ENCODE measurements at regions not wholly inside any gene's neighbourhood (a gene's known extent, or its start where the extent isn't known, plus 50 kb on each side); places are given as distances from the start of the nearest gene placed in this dataset.

DNA sequence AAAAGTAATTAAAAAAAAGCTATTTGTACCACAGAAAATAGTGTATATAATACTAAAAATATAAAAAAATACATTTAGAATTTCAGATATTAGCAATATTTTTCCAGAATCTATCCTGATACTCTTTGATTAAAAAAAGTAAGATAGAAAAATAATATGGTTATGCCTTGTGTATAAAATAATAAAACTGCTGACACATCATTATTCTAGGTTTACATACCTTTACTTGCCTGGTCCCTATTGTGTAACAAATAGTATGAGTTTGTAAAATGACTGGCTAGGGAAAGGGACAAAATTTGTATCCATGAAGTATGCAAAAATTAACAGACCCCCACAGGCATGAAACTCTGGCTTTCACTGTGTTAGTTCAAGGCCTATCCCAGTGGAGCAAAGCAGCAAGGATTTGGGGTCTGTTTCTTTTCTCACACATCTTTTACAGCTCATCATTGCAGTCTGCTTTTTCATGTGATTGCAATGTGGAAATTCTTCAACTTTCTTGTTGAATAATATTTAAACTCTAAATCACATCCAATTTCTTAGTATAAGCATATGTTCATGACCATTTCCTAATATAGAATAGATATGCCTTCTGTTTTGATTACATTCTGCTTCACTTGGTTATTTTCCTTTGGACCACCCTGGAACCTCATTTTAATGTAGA lies 136.7 kb upstream of the PCDH18 start:
- no peaks in the 10 kb centered on the region for H3K9me3 Mint-ChIP-seq
- H3K27ac Mint-ChIP-seq = no peak overlapping the region
- H3K79me2 ChIP-seq (ENCODE audit: insufficient read depth, low read length) = no peaks in the 10 kb centered on the region

DNA sequence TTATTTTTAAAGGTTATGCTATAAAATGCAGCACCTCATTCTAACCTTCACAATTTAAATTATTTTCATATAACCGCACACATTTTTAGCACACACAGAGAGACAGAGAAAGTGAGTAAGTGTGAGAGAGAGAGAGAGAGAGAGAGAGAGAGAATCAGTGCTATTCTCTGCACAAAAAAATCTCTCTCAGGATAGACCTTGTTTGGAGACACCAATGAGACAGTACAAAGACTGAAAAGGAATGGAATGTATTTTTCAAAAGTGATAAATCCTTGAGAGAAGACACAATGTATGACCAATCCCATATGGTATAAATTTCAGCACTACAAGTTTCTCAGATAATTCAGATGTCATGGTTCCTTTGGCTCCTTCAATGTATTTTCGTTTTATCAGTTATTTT lies 132.1 kb upstream of the PCDH18 start:
- no peaks in the 10 kb centered on the region for H3K79me2 ChIP-seq (ENCODE audit: insufficient read depth, low read length)
- no peak overlapping the region for H3K4me3 Mint-ChIP-seq
- H3K9ac ChIP-seq (ENCODE audit: insufficient read depth, low read length, poor library complexity, severe bottlenecking) = no peak overlapping the region
- peaks cover 0 to 3% (median 0%) of the 10 kb centered on the region in 7 donors for H3K9me3 Mint-ChIP-seq
- TF ChIP-seq, protein P1, sequence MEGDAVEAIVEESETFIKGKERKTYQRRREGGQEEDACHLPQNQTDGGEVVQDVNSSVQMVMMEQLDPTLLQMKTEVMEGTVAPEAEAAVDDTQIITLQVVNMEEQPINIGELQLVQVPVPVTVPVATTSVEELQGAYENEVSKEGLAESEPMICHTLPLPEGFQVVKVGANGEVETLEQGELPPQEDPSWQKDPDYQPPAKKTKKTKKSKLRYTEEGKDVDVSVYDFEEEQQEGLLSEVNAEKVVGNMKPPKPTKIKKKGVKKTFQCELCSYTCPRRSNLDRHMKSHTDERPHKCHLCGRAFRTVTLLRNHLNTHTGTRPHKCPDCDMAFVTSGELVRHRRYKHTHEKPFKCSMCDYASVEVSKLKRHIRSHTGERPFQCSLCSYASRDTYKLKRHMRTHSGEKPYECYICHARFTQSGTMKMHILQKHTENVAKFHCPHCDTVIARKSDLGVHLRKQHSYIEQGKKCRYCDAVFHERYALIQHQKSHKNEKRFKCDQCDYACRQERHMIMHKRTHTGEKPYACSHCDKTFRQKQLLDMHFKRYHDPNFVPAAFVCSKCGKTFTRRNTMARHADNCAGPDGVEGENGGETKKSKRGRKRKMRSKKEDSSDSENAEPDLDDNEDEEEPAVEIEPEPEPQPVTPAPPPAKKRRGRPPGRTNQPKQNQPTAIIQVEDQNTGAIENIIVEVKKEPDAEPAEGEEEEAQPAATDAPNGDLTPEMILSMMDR (IDR thresholded peaks at IDR 0.05) = no peak
- no peaks in the 10 kb centered on the region for H3K27me3 Mint-ChIP-seq (ENCODE audit: low read depth in 3 of 3)
- no peak overlapping the region for H3K4me2 ChIP-seq (replicated peaks; ENCODE audit: extremely low read depth, low read length, poor library complexity, severe bottlenecking)
- no peaks in the 10 kb centered on the region for H3K27me3 ChIP-seq (ENCODE audit: control insufficient read depth in 2 of 2, insufficient read depth in 2 of 2, low read length in 2 of 2)
- H3K36me3 Mint-ChIP-seq = no peaks in the 10 kb centered on the region
- no peak for DNase-seq
- intact Hi-C loops (cut with micrococcal nuclease) = no loop called here
- no peak overlapping the region for H3K27ac ChIP-seq (ENCODE audit: low read depth in 1 of 2, low read length in 2 of 2)
- H3K4me1 ChIP-seq (ENCODE audit: control insufficient read depth in 1 of 2, insufficient read depth in 2 of 2, low read length in 2 of 2) = no peaks in the 10 kb centered on the region
- H3K9me3 ChIP-seq (replicated peaks in 1 of 2; ENCODE audit: control insufficient read depth in 1 of 2, insufficient read depth in 1 of 2, low read length in 2 of 2) = no peaks in the 10 kb centered on the region
- no peak overlapping the region for H3K27ac Mint-ChIP-seq
- WGBS (ENCODE audit: insufficient coverage) = 67% methylated on average over 1 of the region's 2 CpGs
- no peaks in the 10 kb centered on the region for H3K36me3 ChIP-seq (replicated peaks in 1 of 2; ENCODE audit: control insufficient read depth in 1 of 2, insufficient read depth in 2 of 2, low read length in 2 of 2)
- no peaks in the 10 kb centered on the region for H4K20me1 ChIP-seq (ENCODE audit: insufficient read depth, low read length)
- H3K4me1 Mint-ChIP-seq = no peaks in the 10 kb centered on the region
- H2AFZ ChIP-seq (ENCODE audit: insufficient read depth, low read depth, low read length, poor library complexity, severe bottlenecking) = no peak overlapping the region
- no peak overlapping the region for H3K4me3 ChIP-seq (replicated peaks in 1 of 3; ENCODE audit: low read depth in 2 of 3, low read length in 3 of 3)

More for the DNA sequence above, 136.7 kb upstream of the PCDH18 start:
- TF ChIP-seq, protein P1 (IDR thresholded peaks at IDR 0.05) = no peak
- H3K4me3 ChIP-seq (replicated peaks in 1 of 3; ENCODE audit: low read depth in 2 of 3, low read length in 3 of 3) = no peak overlapping the region
- intact Hi-C loops (cut with micrococcal nuclease) = no loop called here
- no peaks in the 10 kb centered on the region for H3K27me3 ChIP-seq (ENCODE audit: control insufficient read depth in 2 of 2, insufficient read depth in 2 of 2, low read length in 2 of 2)
- H3K4me1 ChIP-seq (ENCODE audit: control insufficient read depth in 1 of 2, insufficient read depth in 2 of 2, low read length in 2 of 2) = no peaks in the 10 kb centered on the region
- H3K36me3 ChIP-seq (replicated peaks in 1 of 2; ENCODE audit: control insufficient read depth in 1 of 2, insufficient read depth in 2 of 2, low read length in 2 of 2) = no peaks in the 10 kb centered on the region
- Mint-ChIP-seq H3K4me3 (no peak overlapping the region), H3K36me3 (no peaks in the 10 kb centered on the region), H3K4me1 (no peaks in the 10 kb centered on the region), H3K27me3 (ENCODE audit: low read depth in 3 of 3) (no peaks in the 10 kb centered on the region)
- H3K4me2 ChIP-seq (replicated peaks; ENCODE audit: extremely low read depth, low read length, poor library complexity, severe bottlenecking) = no peak overlapping the region
- H3K27ac ChIP-seq (ENCODE audit: low read depth in 1 of 2, low read length in 2 of 2) = no peak overlapping the region
- DNase-seq = no peak
- H3K9ac ChIP-seq (ENCODE audit: insufficient read depth, low read length, poor library complexity, severe bottlenecking) = no peak overlapping the region
- H2AFZ ChIP-seq (ENCODE audit: insufficient read depth, low read depth, low read length, poor library complexity, severe bottlenecking) = no peak overlapping the region
- no peaks in the 10 kb centered on the region for H4K20me1 ChIP-seq (ENCODE audit: insufficient read depth, low read length)
- no peaks in the 10 kb centered on the region for H3K9me3 ChIP-seq (replicated peaks in 1 of 2; ENCODE audit: control insufficient read depth in 1 of 2, insufficient read depth in 1 of 2, low read length in 2 of 2)
